D721Med (cell line): ENCODE measurements at regions not wholly inside any gene's neighbourhood (a gene's known extent, or its start where the extent isn't known, plus 50 kb on each side); places are given as distances from the start of the nearest gene placed in this dataset.

ENCODE experiments used
- DNase-seq: peaks from one replicate; pipeline ENCODE4 v3.0.0; 2011; ENCODE audit warnings: low spot score; ENCODE audit not compliant: insufficient read length
- FAIRE-seq: peaks from 2 replicates; lab custom pipeline; 2011; peaks lifted over from hg19 to GRCh38; lab: Jason Lieb, UNC
- CTCF ChIP-seq: IDR thresholded peaks from 2 replicates; pipeline ENCODE4 v1.5.1; 2012; ENCODE audit warnings: mild to moderate bottlenecking, control low read depth; ENCODE audit not compliant: insufficient read depth; ENCODE audit errors: missing control alignments

GRCh38 chr3:132180337-132180791, 136.8 kb upstream of the ACP3 start:
- peak; percentile 81 for FAIRE-seq
- DNase-seq = no peak
- TF ChIP-seq CTCF = peak; percentile 57

- FAIRE-seq = no peak
- no peak for TF ChIP-seq CTCF
- DNase-seq = no peak
Measured at GRCh38 chr3:132183811-132184210, 133.4 kb upstream of the ACP3 start.

- FAIRE-seq (no peak), DNase-seq (no peak)
- TF ChIP-seq CTCF = no peak
Measured at GRCh38 chr3:132187746-132188145, 129.5 kb upstream of the ACP3 start.

- no peak for TF ChIP-seq CTCF
- no peak for FAIRE-seq
- DNase-seq = no peak
Measured at GRCh38 chr3:132189601-132190000, 127.6 kb upstream of the ACP3 start.

- no peak for FAIRE-seq
- no peak for TF ChIP-seq CTCF
- DNase-seq = no peak
Measured at GRCh38 chr3:132196113-132196512, 121.1 kb upstream of the ACP3 start.

- DNase-seq (no peak), FAIRE-seq (no peak)
- TF ChIP-seq CTCF = no peak
Measured at GRCh38 chr3:132198516-132198915, 118.7 kb upstream of the ACP3 start.

- TF ChIP-seq CTCF = no peak
- FAIRE-seq = no peak
- DNase-seq = no peak
Measured at GRCh38 chr3:132199451-132199850, 117.8 kb upstream of the ACP3 start.
